AG04450 (cell line): ENCODE measurements at regions not wholly inside any gene's neighbourhood (a gene's known extent, or its start where the extent isn't known, plus 50 kb on each side); places are given as distances from the start of the nearest gene placed in this dataset.

ENCODE experiments used
- CTCF ChIA-PET: fragments of 300-600, 350-600 bp; formaldehyde crosslinking; extraction: SDS; loops from one replicate; lab custom pipeline; 2022; ENCODE audit warnings: antibody characterized with exemption, inconsistent platforms; lab: Charles Lee
- POLR2A ChIA-PET: fragments of 350-600 bp; formaldehyde crosslinking; extraction: SDS; loops from one replicate; lab custom pipeline; 2021; ENCODE audit warnings: antibody characterized with exemption, inconsistent platforms; lab: Yijun Ruan, JAX
- DNase-seq: peaks from one replicate; pipeline ENCODE4 v3.0.0-alpha.2; 2011; ENCODE audit warnings: low read depth, low spot score
- H3K27ac ChIP-seq: one replicate; pipeline ENCODE4 v1.5.1; 2012; ENCODE audit warnings: low read depth, low read length, control low read depth
- H3K27me3 ChIP-seq: one replicate; pipeline ENCODE4 v1.6.0; 2012; ENCODE audit warnings: low read length; ENCODE audit not compliant: control insufficient read depth, insufficient read depth
- H3K4me3 ChIP-seq: 2 replicates; pipeline ENCODE4 v1.5.1; 2011; ENCODE audit warnings: mild to moderate bottlenecking, low read depth, low read length, control low read depth
- H3K9me3 ChIP-seq: 2 replicates; pipeline ENCODE4 v1.5.1; 2012; ENCODE audit warnings: low read length; ENCODE audit not compliant: control insufficient read depth, insufficient read depth
- TF ChIP-seq, protein P1 (sequence below): IDR thresholded peaks from 2 replicates; pipeline ENCODE4 v1.5.1; 2011; ENCODE audit warnings: low read depth, low read length, control low read depth, inconsistent platforms

- Histone ChIP-seq H3K9me3 (peaks cover 2% of the 10 kb centered on the region; the same call in 1 of the 2 replicates), H3K27ac (no peak overlapping the region), H3K4me3 (no peak overlapping the region), H3K27me3 (no peaks in the 10 kb centered on the region)
- POLR2A ChIA-PET, result interaction anchor here (0.5 kb wide), 1 partner anchor 28 kb away, joined by 3 read pairs; no protein-coding TSS in a partner anchor
- DNase-seq, result no peak
- CTCF ChIA-PET, result no interaction called here
- TF ChIP-seq, protein P1, sequence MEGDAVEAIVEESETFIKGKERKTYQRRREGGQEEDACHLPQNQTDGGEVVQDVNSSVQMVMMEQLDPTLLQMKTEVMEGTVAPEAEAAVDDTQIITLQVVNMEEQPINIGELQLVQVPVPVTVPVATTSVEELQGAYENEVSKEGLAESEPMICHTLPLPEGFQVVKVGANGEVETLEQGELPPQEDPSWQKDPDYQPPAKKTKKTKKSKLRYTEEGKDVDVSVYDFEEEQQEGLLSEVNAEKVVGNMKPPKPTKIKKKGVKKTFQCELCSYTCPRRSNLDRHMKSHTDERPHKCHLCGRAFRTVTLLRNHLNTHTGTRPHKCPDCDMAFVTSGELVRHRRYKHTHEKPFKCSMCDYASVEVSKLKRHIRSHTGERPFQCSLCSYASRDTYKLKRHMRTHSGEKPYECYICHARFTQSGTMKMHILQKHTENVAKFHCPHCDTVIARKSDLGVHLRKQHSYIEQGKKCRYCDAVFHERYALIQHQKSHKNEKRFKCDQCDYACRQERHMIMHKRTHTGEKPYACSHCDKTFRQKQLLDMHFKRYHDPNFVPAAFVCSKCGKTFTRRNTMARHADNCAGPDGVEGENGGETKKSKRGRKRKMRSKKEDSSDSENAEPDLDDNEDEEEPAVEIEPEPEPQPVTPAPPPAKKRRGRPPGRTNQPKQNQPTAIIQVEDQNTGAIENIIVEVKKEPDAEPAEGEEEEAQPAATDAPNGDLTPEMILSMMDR, result no peak
These were observed 515.5 kb upstream of the NOX3 start for GRCh38 chr6:155970876-155971708.

GRCh38 chr6:155970472-155970871 lies 514.8 kb upstream of the NOX3 start:
- CTCF ChIA-PET, result no interaction called here
- Histone ChIP-seq H3K4me3 (no peak overlapping the region), H3K27ac (no peak overlapping the region), H3K9me3 (peaks cover 2% of the 10 kb centered on the region; the same call in 1 of the 2 replicates), H3K27me3 (no peaks in the 10 kb centered on the region)
- POLR2A ChIA-PET, result no interaction called here
- TF ChIP-seq, protein P1, result no peak
- DNase-seq, result no peak

- ChIA-PET CTCF (interaction anchor here (0.5 kb wide), 1 partner anchor 281 kb away, joined by 3 read pairs; no protein-coding TSS in a partner anchor), POLR2A (no interaction called here)
- Histone ChIP-seq H3K4me3 (no peak overlapping the region), H3K9me3 (no peaks in the 10 kb centered on the region), H3K27ac (no peak overlapping the region), H3K27me3 (no peaks in the 10 kb centered on the region)
- TF ChIP-seq, protein P1, result no peak
- no peak for DNase-seq
These were observed 513.3 kb upstream of the NOX3 start for GRCh38 chr6:155968921-155969320.

DNA sequence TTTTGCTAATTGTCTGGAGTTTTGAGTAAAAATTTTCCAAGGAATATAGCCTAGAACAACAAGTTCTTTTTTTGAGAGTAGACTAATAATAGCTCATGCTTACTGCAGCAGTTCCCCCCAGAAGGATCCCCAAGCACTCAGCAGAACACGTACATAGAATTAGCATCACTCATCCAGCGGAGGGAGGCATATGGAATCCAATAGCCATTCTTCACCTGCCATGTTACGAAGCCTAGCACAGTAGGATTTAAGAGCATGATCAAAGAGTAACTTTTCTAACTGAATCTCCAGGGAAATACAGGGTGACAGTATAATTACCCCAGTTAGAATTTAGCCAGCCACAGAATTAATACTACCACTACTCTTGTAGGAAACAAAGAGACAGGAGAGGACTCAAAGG lies 511.7 kb upstream of the NOX3 start:
- H3K27me3 ChIP-seq, result no peaks in the 10 kb centered on the region
- H3K4me3 ChIP-seq, result no peak overlapping the region
- no peak overlapping the region for H3K27ac ChIP-seq
- no peaks in the 10 kb centered on the region for H3K9me3 ChIP-seq
- DNase-seq, result no peak
- ChIA-PET CTCF (no interaction called here), POLR2A (no interaction called here)
- TF ChIP-seq, protein P1, result no peak

DNA sequence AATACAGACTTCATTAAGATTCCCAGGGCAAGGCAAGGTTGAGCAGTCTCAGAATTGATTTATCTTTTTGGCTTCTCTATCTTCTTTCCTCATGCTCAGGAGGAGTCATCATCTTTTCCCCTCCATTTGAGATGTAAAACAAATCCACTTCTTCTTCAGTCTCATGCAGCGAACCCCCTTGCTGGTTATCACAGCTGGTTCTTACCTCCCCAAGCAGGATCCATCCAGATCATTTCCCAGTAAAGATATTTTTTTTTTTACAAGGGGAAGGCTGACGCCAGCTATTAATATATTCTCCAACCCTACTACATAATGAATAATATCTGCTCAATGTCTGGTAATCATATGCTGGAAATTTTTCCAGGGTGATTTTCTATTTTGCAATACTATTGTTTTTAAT lies 508.9 kb upstream of the NOX3 start:
- Histone ChIP-seq H3K27ac (no peak overlapping the region), H3K27me3 (no peaks in the 10 kb centered on the region), H3K9me3 (no peaks in the 10 kb centered on the region), H3K4me3 (no peak overlapping the region)
- ChIA-PET CTCF (no interaction called here), POLR2A (no interaction called here)
- no peak for DNase-seq
- TF ChIP-seq, protein P1, result no peak
